Left kidney (tissue), 1 donor: ENCODE measurements at regions not wholly inside any gene's neighbourhood (a gene's known extent, or its start where the extent isn't known, plus 50 kb on each side); places are given as distances from the start of the nearest gene placed in this dataset.

ENCODE experiments used
- DNase-seq: peaks from one replicate; pipeline ENCODE4 v3.0.0-alpha.2; 2013

DNA sequence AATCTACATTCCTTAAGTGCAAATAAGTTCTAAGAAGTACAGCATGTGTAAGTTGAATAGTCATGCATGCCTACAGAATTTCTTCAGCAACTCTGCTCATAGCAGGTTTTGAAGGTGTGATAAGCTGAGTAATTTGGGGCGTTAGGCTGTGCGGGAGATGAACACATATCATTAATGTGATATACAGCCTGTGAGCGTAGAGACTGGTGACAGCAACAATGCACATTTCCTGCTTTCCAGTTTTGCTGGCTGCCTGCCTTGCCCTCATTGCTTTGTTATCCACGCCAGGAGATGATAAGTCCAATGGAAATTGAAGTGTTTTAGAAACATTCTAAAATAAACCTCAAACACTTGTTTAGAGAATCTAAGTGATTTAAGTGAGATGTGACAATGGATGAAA, 1709.4 kb downstream of the ARAP2 start:
- no peak for DNase-seq

DNA sequence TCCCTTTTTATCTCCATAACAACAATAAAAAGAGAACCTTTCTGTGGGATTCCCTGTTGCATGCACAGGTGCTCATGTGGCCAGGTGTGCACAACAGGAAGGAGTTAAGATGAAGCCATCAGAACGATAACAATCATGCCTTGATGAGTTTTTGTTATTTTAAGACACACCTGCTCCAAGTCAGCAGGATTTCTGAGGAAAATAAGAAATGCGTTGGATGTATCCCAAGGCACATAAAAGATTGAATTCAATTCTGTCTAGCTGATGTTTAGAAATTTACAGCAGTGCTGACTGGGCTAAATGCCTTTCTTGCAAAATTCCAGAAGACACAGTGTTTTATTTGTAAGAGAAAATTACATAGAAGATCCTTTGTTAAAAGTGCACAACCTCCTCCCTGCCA, 1678.2 kb downstream of the ARAP2 start:
- no peak for DNase-seq

GRCh38 chr4:34572026-34572425, 1672.3 kb downstream of the ARAP2 start:
- no peak for DNase-seq

GRCh38 chr4:34615315-34615714, 1629.0 kb downstream of the ARAP2 start:
- DNase-seq, result no peak

DNA sequence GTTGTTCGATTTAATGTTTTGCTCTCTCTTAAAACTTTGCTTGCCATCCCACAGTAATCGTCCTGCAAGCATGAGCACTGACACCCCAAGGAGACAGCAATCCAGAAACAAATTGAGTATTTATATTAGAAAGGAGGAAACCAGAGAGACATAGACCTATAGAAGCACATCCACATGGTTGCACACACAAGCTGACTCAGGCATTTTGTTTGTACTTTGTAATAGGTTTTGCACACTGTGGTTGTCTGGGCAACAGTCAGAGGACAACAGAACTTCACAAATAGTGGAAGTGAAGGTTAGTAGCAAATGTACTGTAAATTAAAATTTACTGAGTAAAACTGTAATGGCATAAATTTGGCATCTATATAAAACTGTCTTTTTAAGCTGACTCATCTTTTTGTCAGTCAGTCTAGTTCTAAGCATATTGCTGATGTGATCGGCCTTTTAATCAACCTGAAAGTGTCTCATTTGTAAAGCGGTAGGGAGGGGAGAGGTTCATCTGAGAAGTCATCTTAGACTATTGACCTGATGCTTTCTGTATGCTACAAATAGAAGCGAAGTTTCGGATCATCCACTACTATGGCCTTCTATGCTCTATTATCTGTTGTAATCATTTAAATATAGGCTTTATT, 1624.7 kb downstream of the ARAP2 start:
- DNase-seq, result peak; percentile 31

DNA sequence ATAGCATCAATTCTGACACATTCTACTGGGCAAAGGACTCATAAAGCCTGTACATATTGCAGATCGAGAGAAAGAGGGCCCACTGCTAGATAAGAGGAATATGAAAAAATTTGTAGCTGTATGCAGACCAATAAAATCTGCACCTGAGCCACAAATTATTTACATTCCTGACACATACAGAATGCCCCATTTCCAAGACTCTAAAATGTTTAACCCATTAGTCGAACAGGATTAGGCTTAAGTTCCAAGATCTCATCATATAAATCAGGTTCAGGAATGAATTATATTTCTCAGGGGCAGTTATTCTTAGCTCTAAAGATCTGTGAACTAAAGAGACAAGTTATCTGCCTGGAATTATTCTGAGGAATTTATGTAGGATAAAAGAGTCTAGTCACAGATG, 1615.8 kb downstream of the ARAP2 start:
- DNase-seq, result no peak

DNA sequence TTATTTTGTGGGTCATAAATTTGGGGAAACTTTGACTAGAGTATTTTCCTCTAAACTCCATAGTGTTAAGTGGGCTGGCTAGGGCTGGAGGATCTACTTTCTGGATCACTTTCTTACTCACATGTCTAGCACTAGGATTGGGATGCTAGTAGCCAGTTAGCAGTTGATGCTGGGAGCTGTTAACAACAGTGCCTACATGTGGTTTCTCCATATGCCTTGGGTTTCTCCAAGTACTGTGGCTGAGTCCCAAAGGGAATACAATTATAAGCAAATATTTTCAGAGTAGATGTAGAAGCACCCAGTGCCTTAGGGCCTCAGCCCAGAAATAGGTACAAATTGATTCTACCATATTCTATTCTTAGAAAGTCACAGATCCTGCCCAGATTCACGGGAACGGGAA, 1614.9 kb downstream of the ARAP2 start:
- DNase-seq, result no peak

DNA sequence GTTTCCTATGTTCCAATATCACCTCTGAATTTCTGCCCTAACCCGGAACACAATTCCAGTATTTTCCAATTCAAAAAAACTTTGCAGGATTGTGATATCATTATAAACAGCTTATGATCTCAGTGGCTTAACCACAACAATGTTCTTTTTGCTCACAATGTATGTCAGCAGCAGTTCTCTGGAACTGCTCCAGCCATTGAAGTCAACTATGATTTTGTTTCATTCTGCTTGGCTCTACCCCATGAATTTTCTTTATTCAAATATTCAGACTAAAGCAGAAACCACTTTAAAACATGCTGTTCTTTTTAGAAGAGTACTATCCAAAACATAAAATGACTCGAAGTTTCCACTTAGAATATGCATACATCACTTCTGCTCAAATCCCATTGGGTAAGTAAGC, 1611.1 kb downstream of the ARAP2 start:
- no peak for DNase-seq

GRCh38 chr4:34636623-34637022, 1607.7 kb downstream of the ARAP2 start:
- DNase-seq, result no peak

- no peak for DNase-seq
Observed at GRCh38 chr4:34643476-34643875, 1600.8 kb downstream of the ARAP2 start.

DNA sequence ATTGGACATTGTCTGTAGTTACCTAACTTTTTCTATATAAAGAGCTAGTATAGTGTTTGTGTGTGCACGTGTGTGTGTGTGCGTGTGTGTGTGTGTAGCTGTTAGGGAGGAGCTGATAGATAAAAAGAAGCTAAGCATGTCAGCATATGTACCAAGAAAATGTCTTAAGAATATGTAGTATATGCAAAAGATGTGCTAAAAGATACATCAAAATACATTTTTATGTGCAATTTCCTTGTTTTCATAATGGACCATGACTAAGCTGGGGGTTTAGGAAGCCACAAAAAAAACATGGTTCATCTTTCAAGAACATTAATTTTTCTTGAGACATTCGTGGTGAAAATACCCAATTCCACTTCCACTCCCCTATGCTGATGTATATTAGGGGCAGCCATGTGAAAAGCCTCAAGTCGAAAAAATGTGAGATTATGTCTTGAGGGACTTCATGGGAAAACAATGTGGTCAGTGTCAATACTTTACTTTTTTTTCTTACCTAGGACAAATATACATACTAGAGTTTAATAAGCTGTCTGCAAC, 1599.7 kb downstream of the ARAP2 start:
- DNase-seq, result no peak

DNA sequence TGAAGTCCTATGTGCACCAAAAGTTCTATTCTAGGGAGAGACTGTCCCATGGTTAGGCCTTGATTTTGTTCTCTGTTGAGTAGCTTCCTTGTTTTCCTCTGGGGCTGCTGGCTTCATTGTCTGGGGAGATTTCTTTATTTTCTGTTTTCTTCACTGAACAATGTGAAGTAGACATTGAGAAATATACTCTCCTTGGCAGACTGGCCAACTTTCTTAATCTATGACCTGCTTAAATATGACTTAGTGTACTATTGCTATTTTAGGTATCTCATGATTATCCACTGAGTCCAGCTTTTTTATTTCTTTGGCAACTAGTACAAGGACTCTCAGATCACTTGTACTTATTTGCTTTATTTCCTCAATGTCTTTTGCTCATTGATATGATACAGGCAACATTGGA, 1594.6 kb downstream of the ARAP2 start:
- DNase-seq, result no peak

- DNase-seq, result no peak
Observed at GRCh38 chr4:34664051-34664450, 1580.3 kb downstream of the ARAP2 start.

DNA sequence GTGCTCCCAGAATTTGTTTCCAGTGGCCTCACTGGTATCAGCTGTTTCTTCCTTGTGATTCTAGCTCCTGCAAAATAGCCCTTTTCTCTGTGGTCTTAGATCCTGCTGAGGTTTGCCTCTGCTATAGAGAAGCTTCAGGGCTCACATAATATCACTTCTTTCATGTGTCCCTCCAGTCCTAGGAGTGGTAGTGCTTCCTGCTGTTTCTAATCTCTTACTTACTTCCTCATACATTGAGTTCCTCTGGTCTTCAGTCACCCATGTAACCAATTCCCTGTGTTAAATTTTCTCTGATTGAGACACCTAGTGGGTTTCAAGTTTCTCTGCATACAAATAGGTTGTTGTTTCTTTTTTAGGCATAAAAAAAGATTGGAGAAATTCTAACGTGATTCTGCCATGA, 1567.9 kb downstream of the ARAP2 start:
- no peak for DNase-seq

DNA sequence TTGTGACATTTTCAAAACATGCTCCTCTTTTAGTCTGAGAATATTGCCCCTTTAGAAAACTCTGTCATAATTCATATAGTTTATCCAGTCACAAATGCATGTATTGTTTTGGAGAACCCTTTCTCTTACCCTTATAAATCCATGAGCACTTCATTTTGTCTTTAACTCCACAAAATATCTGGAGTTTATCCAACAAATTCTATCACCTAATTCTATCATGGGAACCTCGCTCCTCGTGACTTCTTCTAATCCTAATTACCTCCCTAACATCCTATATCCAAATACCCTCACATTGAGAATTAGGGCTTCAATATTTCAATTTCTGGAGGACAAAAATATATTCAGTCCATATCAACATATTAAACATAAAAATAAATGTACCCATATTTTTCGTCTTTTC, 1565.9 kb downstream of the ARAP2 start:
- no peak for DNase-seq

DNA sequence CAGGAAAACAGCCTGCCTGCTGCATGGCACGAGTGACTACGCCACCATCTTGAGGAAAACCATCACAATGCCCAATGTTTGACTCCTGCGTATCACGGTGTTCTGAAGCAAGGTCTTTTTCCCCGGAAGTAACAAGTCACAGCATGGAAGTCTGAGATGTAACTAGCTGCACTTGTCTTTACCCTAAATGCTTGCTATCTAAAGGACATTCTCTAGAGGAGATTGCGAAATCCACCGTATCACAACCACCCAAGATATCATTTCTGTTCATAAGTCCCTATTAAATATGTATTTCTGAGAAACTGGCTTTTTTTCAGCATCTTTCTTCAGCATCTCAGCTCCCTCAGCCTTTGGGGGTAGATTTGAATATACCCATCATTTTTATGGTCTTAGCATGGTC, 1565.1 kb downstream of the ARAP2 start:
- no peak for DNase-seq

DNA sequence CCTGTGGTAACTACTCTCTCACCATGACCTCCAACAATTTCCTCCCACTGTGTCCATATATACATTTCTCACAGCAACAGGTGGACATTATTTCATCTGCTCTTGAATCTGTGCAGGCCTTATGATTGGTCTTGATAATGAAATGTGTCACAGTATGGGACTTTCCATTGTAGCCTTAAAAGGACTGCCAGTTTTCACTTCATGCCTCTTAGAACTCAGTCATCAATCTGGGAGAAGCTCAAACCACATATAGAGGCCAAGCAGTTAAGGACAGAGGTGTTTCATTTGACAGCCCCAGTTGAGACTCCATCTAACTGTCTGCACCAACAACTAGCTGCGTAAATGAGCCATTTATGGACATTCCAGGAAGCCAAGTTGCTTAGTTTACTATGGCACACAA, 1534.8 kb downstream of the ARAP2 start:
- DNase-seq, result no peak

DNA sequence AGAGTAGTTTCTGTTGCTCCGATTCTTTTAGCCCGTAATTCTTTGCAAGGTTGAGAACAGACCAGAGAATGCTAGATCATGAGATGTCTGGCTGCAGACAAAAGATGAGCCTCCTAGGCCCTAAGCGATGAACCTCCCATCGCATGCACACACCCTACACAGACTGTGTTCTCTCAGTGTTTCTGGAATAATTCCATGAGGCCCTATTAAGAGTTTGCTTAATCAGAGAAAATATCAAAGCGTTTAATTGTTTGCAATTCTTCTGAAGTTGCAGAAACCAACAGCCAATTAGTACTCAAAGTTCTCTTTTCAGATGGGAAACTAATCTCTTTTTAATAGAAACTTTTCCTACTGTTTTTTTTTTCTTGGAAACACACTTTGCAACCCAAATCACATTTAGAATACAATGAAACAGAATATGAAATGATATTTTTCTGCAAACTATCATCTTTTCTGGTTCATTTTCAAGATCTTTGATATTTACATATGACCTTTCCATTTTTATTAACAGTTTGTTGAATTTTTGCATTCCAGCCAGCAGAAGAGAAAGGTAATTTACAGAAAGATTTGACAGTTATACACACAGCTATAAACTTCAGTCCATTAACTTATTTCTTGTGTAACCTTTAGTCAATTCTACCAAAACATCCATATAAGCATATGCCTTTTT, 1525.6 kb downstream of the ARAP2 start:
- DNase-seq, result no peak

- peak; percentile 46 for DNase-seq
Observed at GRCh38 chr4:34720571-34720970, 1523.7 kb downstream of the ARAP2 start.

DNA sequence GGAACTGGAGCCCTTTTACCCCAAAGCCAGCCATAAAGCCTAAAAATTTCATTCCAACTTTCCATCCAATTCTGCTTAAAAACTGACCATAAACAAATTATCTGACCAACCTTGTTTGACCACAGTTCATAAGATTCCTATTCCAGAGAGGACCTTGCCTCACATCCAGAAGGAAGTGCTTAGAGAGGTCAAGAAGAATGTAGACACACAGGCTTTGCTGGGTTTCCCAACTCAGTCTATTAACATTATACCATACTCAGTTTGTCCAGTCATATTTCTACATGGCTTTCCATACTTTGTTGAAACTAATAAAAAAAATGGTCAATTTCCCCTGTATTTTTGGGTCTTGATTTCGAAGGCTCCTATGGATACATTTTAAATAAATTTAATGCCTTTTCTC, 1522.5 kb downstream of the ARAP2 start:
- no peak for DNase-seq

- DNase-seq, result no peak
Observed at GRCh38 chr4:34723605-34724004, 1520.7 kb downstream of the ARAP2 start.

GRCh38 chr4:34724491-34724890, 1519.8 kb downstream of the ARAP2 start:
- DNase-seq, result no peak

DNA sequence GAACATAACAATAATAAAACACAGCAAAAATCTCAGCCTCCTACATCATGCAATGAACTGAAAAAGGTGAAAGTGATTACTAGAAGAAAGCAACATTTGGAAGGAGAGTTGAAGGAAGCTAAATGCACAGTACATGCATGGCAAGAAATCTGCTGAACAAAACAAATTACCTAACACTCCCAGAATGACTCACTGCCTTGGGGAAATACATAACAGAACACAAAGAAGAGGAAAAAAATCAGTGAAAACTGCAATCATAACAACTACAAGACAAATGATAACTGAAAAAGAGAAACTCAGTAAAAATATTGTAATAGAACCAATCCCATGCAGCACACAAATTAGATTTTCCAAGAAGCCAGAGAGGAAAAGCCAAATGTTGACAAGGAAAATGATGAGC, 1513.2 kb downstream of the ARAP2 start:
- no peak for DNase-seq
